GM12878 (cell line): ENCODE measurements at regions not wholly inside any gene's neighbourhood (a gene's known extent, or its start where the extent isn't known, plus 50 kb on each side); places are given as distances from the start of the nearest gene placed in this dataset.

Experiments
- ATAC-seq: fragments of 200-7000 bp; cut with Tn5 transposase; 3 replicates; pipeline ENCODE4 v1.9.1; 2020; ENCODE audit warnings: mild to moderate bottlenecking, moderate library complexity
- BruUV-seq: library from RNA; stranded (reverse); fragments of 400-500 nt; replicated peaks from 2 replicates; lab custom pipeline; 2021; lab: Mats Ljungman, UMichigan
- CTCF ChIA-PET: fragments of 300-600 bp; sonication (Branson Sonifier 250); formaldehyde crosslinking; extraction: SDS; loops from one replicate; lab custom pipeline; 2021; ENCODE audit warnings: inconsistent platforms; lab: Yijun Ruan, JAX
- POLR2A ChIA-PET: fragments of 350-600 bp; formaldehyde crosslinking; extraction: SDS; loops from one replicate; lab custom pipeline; 2021; ENCODE audit warnings: inconsistent platforms; lab: Charles Lee
- RAD21 ChIA-PET: fragments of 300-600 bp; sonication (Branson Sonifier 250); formaldehyde crosslinking; loops from one replicate; lab custom pipeline; 2023; ENCODE audit warnings: antibody characterized with exemption; ENCODE audit not compliant: unreplicated experiment; lab: Charles Lee
- SMC1A ChIA-PET: fragments of 300-600 bp; sonication (Branson Sonifier 250); formaldehyde crosslinking; loops from one replicate; lab custom pipeline; 2023; ENCODE audit not compliant: unreplicated experiment, uncharacterized antibody; lab: Charles Lee
- DNase-seq: peaks from one replicate; pipeline ENCODE4 v3.0.0-alpha.2; 2011; ENCODE audit warnings: low read depth, low spot score
- FAIRE-seq: peaks from 3 replicates; lab custom pipeline; 2011; peaks lifted over from hg19 to GRCh38; lab: Jason Lieb, UNC
- H2AFZ ChIP-seq: 2 replicates; pipeline ENCODE4 v1.6.0; 2011; ENCODE audit warnings: low read depth, low read length, control low read depth; ENCODE audit not compliant: control insufficient read depth
- H3K27ac ChIP-seq: 2 replicates; pipeline ENCODE4 v1.5.1; 2011; ENCODE audit warnings: control low read depth; ENCODE audit not compliant: control insufficient read depth, insufficient read depth
- H3K27me3 ChIP-seq, 2 experiments: replicated peaks in 1 of 2; 2 replicates each; pipeline versions ENCODE4 v1.6.0 to v1.6.1; 2011; ENCODE audit warnings: low read length in 1 of 2; ENCODE audit not compliant: control insufficient read depth in 2 of 2, insufficient read depth in 2 of 2
- H3K36me3 ChIP-seq, 2 experiments: 2 replicates each; pipeline ENCODE4 v1.5.1; 2011; ENCODE audit warnings: low read length in 1 of 2; ENCODE audit not compliant: control insufficient read depth in 2 of 2, insufficient read depth in 2 of 2
- H3K4me1 ChIP-seq: 2 replicates; pipeline ENCODE4 v1.6.1; 2011; ENCODE audit warnings: mild to moderate bottlenecking, low read length, moderate library complexity, mixed read lengths; ENCODE audit not compliant: control insufficient read depth, insufficient read depth
- H3K4me2 ChIP-seq: 2 replicates; pipeline ENCODE4 v1.6.0; 2011; ENCODE audit warnings: control low read depth; ENCODE audit not compliant: control insufficient read depth, insufficient read depth
- H3K4me3 ChIP-seq: fragments of 200-600 bp; sonication (generic); 2 replicates; pipeline ENCODE4 v1.5.1; 2016
- H3K79me2 ChIP-seq: 2 replicates; pipeline ENCODE4 v1.6.0; 2011; ENCODE audit warnings: low read length; ENCODE audit not compliant: control insufficient read depth, insufficient read depth
- H3K9ac ChIP-seq: 2 replicates; pipeline ENCODE4 v1.8.0; 2011; ENCODE audit warnings: low read length, control low read depth, mixed read lengths; ENCODE audit not compliant: control insufficient read depth, insufficient read depth
- H3K9me3 ChIP-seq: replicated peaks from 3 replicates; pipeline ENCODE4 v1.5.1; 2011; ENCODE audit warnings: mild to moderate bottlenecking, low read length; ENCODE audit not compliant: control insufficient read depth, insufficient read depth
- H4K20me1 ChIP-seq: 2 replicates; pipeline ENCODE4 v1.6.0; 2011; ENCODE audit not compliant: control insufficient read depth, insufficient read depth
- BHLHE40 ChIP-seq, 2 experiments: fragments of 450-650 bp in 1 of 2; IDR thresholded peaks; 2 replicates each; pipeline ENCODE4 v1.6.1; 2011 to 2017; ENCODE audit warnings: low read depth in 2 of 2, borderline replicate concordance in 1 of 2, improper control_type of control experiment in 1 of 2, low read length in 1 of 2, mild to moderate bottlenecking in 1 of 2
- BRCA1 ChIP-seq: IDR thresholded peaks from 2 replicates; pipeline ENCODE4 v1.6.1; 2011; ENCODE audit warnings: low read depth, low read length, improper control_type of control experiment
- CHD1 ChIP-seq: IDR thresholded peaks from 2 replicates; pipeline ENCODE4 v1.6.1; 2012; ENCODE audit warnings: low read depth, low read length, improper control_type of control experiment
- CHD2 ChIP-seq: IDR thresholded peaks from 2 replicates; pipeline ENCODE4 v1.6.1; 2011; ENCODE audit warnings: low read depth, low read length, improper control_type of control experiment, borderline replicate concordance
- E4F1 ChIP-seq: fragments of 450-650 bp; IDR thresholded peaks from 2 replicates; pipeline ENCODE4 v1.6.1; 2018; ENCODE audit warnings: borderline replicate concordance, mild to moderate bottlenecking; ENCODE audit not compliant: partially characterized antibody
- HDGF ChIP-seq: fragments of 450-650 bp; IDR thresholded peaks from 2 replicates; pipeline ENCODE4 v1.6.1; 2016; ENCODE audit warnings: antibody characterized with exemption
- IKZF2 ChIP-seq, 2 experiments: fragments of 450-650 bp; IDR thresholded peaks; 2 replicates each; pipeline ENCODE4 v1.6.1; 2017; ENCODE audit warnings: mild to moderate bottlenecking in 2 of 2, moderate library complexity in 2 of 2
- IRF3 ChIP-seq: fragments of 450-650 bp; IDR thresholded peaks from 2 replicates; pipeline ENCODE4 v1.6.1; 2014; ENCODE audit warnings: mild to moderate bottlenecking
- JUND ChIP-seq: IDR thresholded peaks from 2 replicates; pipeline ENCODE4 v1.6.1; 2012; ENCODE audit warnings: low read depth, mild to moderate bottlenecking, low read length, improper control_type of control experiment, moderate library complexity
- NFIC ChIP-seq: IDR thresholded peaks from 2 replicates; pipeline ENCODE4 v1.6.1; 2012; ENCODE audit warnings: low read depth, mild to moderate bottlenecking, inconsistent platforms, low read length, moderate library complexity
- RB1 ChIP-seq: fragments of 450-650 bp; formaldehyde crosslinking; IDR thresholded peaks from 2 replicates; pipeline ENCODE4 v1.6.1; 2017; ENCODE audit warnings: mild to moderate bottlenecking, borderline replicate concordance
- RBBP5 ChIP-seq: fragments of 200-600 bp; sonication (generic); conservative IDR thresholded peaks from 2 replicates; pipeline ENCODE4 v1.6.1; 2016
- RFX5 ChIP-seq: IDR thresholded peaks from 2 replicates; pipeline ENCODE4 v1.6.1; 2011; ENCODE audit warnings: low read depth, low read length, improper control_type of control experiment
- SMC3 ChIP-seq: IDR thresholded peaks from 2 replicates; pipeline ENCODE4 v1.6.1; 2011; ENCODE audit warnings: low read length, improper control_type of control experiment, borderline replicate concordance
- USF2 ChIP-seq: IDR thresholded peaks from 2 replicates; pipeline ENCODE4 v1.6.1; 2011; ENCODE audit warnings: low read depth, low read length, improper control_type of control experiment, borderline replicate concordance
- ZNF207 ChIP-seq: fragments of 450-650 bp; IDR thresholded peaks from 2 replicates; pipeline ENCODE4 v1.6.1; 2014; ENCODE audit warnings: antibody characterized with exemption, mild to moderate bottlenecking, borderline replicate concordance
- WGBS: methylation state at CpG from one replicate; pipeline ENCODE4 v1.1.6; 2016; ENCODE audit warnings: low lambda C conversion rate; ENCODE audit not compliant: insufficient replicate concordance, insufficient coverage; ENCODE audit errors: missing lambda C conversion rate; 5-methylcytosine and 5-hydroxymethylcytosine counted together
- in situ Hi-C: fragments of 300-500 bp; cut with MboI; formaldehyde crosslinking; loops from 9 replicates; pipeline ENCODE4 v1.14.3; 2018; ENCODE audit warnings: mixed read lengths
- intact Hi-C: fragments of 100-400 bp; cut with micrococcal nuclease; formaldehyde crosslinking; loops from one replicate; pipeline ENCODE4 v1.14.2; 2022; ENCODE audit not compliant: unreplicated experiment
- TF ChIP-seq, protein P1 (sequence below): IDR thresholded peaks from 2 replicates; pipeline ENCODE4 v1.6.1; 2012; ENCODE audit warnings: low read length, inconsistent platforms

DNA sequence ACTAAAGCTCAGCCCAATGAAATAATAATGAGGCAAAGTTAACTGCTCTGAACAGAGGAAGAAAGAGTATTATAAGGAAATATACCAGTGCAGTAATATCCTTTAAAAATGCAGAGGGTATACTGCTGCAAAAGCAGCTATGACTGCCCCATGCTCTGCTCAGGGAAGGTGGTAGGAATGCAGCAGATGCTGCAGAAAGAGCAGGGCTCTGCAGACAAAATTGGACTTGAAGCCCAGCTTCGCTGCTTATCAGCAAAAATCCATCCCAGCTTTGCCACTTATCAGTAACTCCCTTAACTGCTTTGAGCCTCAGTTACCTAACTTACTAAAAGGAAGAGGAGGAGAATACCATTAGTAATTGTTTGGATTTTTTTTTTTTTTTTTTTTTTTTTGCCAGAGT lies 533.8 kb upstream of the CDH5 start:
- ChIA-PET RAD21 (no interaction called here), POLR2A (no interaction called here), SMC1A (no interaction called here), CTCF (interaction anchor here (0.6 kb wide), 1 partner anchor 999 kb away, joined by 3 read pairs; no protein-coding TSS in a partner anchor)
- H3K4me1 ChIP-seq: no peaks in the 10 kb centered on the region
- no peak overlapping the region for H3K4me2 ChIP-seq
- FAIRE-seq (no peak), ATAC-seq (no peak), DNase-seq (no peak)
- no peak overlapping the region for H3K4me3 ChIP-seq
- intact Hi-C loops: no loop called here
- H3K79me2 ChIP-seq: no peaks in the 10 kb centered on the region
- H3K36me3 ChIP-seq: no peaks in the 10 kb centered on the region
- H3K9ac ChIP-seq: no peak overlapping the region
- in situ Hi-C loops: no loop called here
- 0% methylated on average over 1 of the region's 1 CpG for WGBS
- TF ChIP-seq ZNF207: no peak
- TF ChIP-seq JUND: no peak
- no peak for TF ChIP-seq E4F1
- TF ChIP-seq IKZF2 (IDR thresholded peaks at IDR 0.05): no peak
- no peak for TF ChIP-seq BRCA1
- no peak for TF ChIP-seq NFIC
- TF ChIP-seq, protein P1, sequence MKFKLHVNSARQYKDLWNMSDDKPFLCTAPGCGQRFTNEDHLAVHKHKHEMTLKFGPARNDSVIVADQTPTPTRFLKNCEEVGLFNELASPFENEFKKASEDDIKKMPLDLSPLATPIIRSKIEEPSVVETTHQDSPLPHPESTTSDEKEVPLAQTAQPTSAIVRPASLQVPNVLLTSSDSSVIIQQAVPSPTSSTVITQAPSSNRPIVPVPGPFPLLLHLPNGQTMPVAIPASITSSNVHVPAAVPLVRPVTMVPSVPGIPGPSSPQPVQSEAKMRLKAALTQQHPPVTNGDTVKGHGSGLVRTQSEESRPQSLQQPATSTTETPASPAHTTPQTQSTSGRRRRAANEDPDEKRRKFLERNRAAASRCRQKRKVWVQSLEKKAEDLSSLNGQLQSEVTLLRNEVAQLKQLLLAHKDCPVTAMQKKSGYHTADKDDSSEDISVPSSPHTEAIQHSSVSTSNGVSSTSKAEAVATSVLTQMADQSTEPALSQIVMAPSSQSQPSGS: no peak
- no peak for TF ChIP-seq CHD2
- TF ChIP-seq SMC3: no peak
- no peak for TF ChIP-seq RBBP5
- TF ChIP-seq BHLHE40 (IDR thresholded peaks at IDR 0.05; ENCODE audit: borderline replicate concordance in 1 of 2, low read depth in 2 of 2, low read length in 1 of 2): no peak
- TF ChIP-seq IRF3: no peak
- no peak for TF ChIP-seq USF2
- no peak for TF ChIP-seq CHD1
- TF ChIP-seq RFX5: no peak
- TF ChIP-seq RB1: no peak
- TF ChIP-seq HDGF: no peak
- no peaks in the 10 kb centered on the region for H3K9me3 ChIP-seq
- BruUV-seq: no TSS peak
- no peaks in the 10 kb centered on the region for H4K20me1 ChIP-seq
- no peak overlapping the region for H3K27ac ChIP-seq
- H2AFZ ChIP-seq: no peak overlapping the region
- no peaks in the 10 kb centered on the region for H3K27me3 ChIP-seq
